Astrocyte of the spinal cord (primary cell): ENCODE measurements at regions not wholly inside any gene's neighbourhood (a gene's known extent, or its start where the extent isn't known, plus 50 kb on each side); places are given as distances from the start of the nearest gene placed in this dataset.

Source experiments
- DNase-seq: peaks from one replicate; pipeline ENCODE4 v3.0.0; 2011; ENCODE audit warnings: low read depth, low spot score
- H3K4me3 ChIP-seq: 2 replicates; pipeline ENCODE4 v1.5.1; 2011; ENCODE audit warnings: low read depth, mild to moderate bottlenecking, low read length, moderate library complexity
- CTCF ChIP-seq: IDR thresholded peaks from 2 replicates; pipeline ENCODE4 v1.5.1; 2012; ENCODE audit warnings: low read depth, mild to moderate bottlenecking, low read length, inconsistent platforms
- in situ Hi-C: cut with HindIII; loops from 2 replicates; pipeline ENCODE4 v1.10.0; 2017; ENCODE audit warnings: low sequenced_read_pairs

- DNase-seq, result no peak
- in situ Hi-C loops, result no loop called here
- no peak for TF ChIP-seq CTCF
- H3K4me3 ChIP-seq, result no peak overlapping the region
Observed at GRCh38 chr9:86668488-86668887, 278.8 kb downstream of the GAS1 start.

GRCh38 chr9:86667307-86667706, 280.0 kb downstream of the GAS1 start:
- in situ Hi-C loops, result no loop called here

GRCh38 chr9:86665416-86665815, 281.9 kb downstream of the GAS1 start:
- no peak for DNase-seq
- in situ Hi-C loops, result no loop called here
- no peak for TF ChIP-seq CTCF
- no peak overlapping the region for H3K4me3 ChIP-seq

More at GRCh38 chr9:86667307-86667706, 280.0 kb downstream of the GAS1 start:
- TF ChIP-seq CTCF, result no peak
- no peak overlapping the region for H3K4me3 ChIP-seq
- DNase-seq, result peak; percentile 73

- no peak for TF ChIP-seq CTCF
- H3K4me3 ChIP-seq, result no peak overlapping the region
Observed at GRCh38 chr9:86664603-86665002, 282.7 kb downstream of the GAS1 start.

GRCh38 chr9:86663905-86664304, 283.4 kb downstream of the GAS1 start:
- TF ChIP-seq CTCF, result no peak
- no peak overlapping the region for H3K4me3 ChIP-seq
- in situ Hi-C loops, result no loop called here
- DNase-seq, result no peak

More at GRCh38 chr9:86664603-86665002, 282.7 kb downstream of the GAS1 start:
- peak; percentile 29 for DNase-seq
- in situ Hi-C loops, result no loop called here

GRCh38 chr9:86662890-86663468, 284.3 kb downstream of the GAS1 start:
- in situ Hi-C loops, result no loop called here
- TF ChIP-seq CTCF, result no peak
- no peak for DNase-seq
- H3K4me3 ChIP-seq, result no peak overlapping the region
